IPS-NIHi7 (cell line): ENCODE measurements at regions not wholly inside any gene's neighbourhood (a gene's known extent, or its start where the extent isn't known, plus 50 kb on each side); places are given as distances from the start of the nearest gene placed in this dataset.

Experiments
- DNase-seq: peaks from one replicate; pipeline ENCODE4 v3.0.0; 2012; ENCODE audit warnings: mixed read lengths; ENCODE audit errors: extremely low spot score

DNA sequence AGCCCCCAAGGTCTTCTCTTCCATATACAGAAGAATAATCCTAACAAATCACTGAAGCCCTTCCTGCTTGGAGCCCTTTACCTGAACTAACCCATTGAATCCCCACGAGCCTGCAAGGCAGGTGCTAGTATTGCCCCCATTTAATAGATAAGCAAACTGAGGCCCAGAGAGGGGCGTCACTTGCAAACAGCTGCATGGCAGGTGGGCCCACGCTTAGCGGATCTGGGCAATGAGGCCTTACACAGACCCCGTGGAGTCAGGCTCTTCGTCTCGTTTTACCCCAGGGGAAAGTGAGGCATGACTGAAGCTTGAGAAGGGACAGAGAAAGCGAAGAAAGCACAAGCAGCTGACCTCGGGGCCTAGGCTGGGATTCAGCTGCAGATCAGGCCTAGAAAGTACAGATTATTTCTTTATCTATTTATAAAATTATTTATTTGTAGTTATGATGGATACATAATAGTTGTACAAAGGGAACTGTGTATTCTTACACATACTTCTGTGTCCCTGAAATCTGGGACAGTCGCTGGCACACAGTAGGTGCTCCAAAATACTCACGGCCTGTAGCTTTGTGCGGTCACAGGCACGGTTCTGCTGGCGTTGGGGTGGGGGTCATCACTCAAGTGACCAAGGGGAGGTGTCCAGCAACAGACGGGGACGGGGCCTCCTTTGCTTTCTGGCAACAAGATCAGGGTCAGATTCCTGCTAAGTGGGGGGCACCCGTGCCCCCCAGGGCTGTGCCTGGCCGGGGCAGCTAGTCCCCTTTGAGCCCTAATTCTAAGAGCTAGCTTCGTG lies 223.2 kb upstream of the GSE1 start:
- no peak for DNase-seq

DNA sequence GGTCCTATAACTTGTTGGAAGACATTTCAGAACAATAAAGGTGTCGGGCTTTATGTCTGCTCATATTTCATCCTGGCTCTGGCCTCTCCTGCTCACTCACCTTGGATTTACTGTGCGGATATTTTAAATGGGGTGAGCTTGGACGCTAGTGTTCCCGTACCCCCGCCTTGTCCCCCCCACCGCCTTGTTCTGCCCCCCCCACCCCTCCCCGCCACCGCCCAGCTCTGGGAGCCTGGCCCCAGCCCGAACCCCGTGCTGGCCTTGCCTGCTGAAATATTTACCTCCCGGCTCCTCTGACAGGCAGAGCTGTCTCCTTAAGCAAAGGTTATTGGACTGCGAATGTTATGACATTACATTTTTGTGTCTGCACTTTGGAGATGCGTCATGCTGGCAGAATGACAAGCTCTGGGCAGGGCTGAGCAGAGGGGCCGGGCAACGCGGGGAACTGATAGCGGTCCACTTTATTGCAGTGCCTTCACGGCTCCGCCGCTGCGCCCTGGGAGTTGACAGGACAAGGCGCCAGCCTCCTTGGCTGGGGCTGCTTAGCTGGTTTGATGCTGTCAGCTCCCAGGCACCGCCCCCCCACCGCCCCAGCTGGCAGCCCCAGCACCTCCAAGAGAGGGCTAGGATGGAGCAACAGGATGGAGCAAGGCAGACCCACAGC lies 222.5 kb upstream of the GSE1 start:
- no peak for DNase-seq

DNA sequence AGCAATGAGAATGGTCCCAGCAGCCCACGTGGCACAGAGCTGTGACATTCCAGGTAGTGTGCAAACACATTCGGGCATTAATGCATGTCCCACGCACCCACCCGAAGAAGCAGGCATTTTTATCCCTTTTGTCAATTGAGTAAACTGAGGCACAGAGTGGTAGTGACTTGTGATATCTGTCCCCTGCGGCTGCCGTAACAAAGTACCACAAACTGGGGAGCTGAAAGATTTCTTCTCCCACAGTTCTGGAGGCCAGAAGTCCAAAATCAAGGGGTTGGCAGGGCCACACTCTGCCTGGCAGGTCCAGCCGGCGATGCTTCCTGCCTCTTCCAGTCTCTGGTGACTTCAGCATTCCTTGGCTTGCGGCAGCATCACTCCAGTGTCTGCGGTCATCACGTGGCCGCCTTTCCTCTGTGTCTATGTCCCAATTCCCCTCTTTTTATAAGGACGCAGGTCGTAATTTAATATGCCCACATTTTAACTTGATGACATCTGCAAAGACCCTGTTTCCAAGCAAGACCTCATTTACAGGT lies 221.9 kb upstream of the GSE1 start:
- no peak for DNase-seq

DNA sequence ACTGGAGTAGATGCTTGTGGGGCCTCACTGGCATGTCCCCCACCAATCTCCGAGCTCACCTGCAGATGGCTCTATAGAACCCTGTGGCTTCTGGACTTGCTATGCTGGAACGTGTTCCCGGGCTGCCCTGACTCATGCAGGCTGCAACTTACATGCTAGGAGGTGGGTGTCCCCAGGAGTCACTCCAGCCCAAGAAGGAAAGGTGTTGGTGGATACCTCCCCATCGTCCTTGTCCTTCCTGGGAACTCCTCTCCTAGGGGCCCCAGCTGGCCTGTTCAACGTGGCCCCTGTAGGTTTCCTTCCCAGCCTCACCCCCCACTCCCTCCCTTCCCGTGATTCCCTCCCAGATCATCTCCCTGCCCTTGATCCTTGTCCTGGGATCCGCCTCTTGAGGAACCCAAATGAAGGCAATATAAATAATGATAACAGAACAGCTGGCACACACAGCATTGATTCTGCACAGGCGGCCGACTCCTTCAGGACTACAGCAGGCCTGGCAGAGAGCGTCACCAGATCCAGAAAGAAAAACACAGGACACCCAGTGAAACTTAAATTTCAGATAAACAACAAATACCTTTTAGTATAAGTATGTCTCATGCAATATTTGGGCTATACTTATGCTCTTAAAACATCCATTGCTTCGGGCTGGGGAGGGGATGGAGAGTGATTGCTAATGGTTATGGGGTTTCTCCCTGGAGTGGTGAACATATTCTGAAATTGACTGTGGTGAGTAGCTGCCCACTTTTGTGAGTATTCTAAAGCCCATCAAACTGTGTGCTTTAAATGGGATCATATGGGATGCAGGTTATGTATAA lies 221.1 kb upstream of the GSE1 start:
- DNase-seq: no peak

DNA sequence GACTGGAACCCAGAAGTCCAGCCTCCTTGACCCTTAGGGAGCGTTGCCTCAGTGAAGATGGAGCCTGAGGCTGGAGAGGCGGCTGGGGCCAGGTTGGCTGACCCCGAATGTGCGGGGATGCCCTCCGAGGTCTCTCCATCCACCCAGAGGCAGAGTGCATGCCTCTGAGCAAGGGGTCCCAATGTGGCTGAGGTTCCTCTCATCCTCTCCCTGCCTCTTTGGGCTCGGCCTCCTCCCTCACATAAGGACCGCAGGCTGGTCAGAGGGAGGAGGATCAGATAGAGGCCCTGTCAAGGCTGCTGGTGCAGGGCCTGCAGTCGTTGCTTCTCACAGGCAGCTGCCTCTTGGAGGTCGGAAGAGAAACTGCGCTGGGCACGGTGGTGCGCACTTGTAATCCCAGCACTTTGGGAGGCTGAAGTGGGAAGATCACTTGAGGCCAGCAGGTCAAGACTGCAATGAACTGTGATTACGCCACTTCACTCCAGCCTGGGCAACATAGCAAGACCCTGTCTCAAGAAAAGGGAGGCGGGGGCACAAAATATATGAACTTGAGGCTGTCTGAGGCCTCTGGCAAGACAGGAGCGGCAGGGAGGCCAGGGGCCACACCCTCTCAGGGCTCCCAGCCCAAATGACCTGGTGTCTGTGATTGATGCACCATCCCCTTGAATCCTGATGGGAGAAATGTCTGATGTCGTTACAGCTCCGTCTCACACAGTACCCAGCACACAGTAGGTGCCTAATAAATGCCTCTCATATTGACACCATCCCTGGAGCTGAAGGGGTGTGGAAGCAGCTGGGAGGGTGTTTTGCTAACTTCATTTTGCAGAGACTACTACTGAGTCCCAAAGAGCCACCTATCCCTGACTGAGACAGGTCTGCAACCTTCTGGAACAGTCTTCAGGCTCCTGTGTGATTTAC lies 220.1 kb upstream of the GSE1 start:
- DNase-seq: no peak

DNA sequence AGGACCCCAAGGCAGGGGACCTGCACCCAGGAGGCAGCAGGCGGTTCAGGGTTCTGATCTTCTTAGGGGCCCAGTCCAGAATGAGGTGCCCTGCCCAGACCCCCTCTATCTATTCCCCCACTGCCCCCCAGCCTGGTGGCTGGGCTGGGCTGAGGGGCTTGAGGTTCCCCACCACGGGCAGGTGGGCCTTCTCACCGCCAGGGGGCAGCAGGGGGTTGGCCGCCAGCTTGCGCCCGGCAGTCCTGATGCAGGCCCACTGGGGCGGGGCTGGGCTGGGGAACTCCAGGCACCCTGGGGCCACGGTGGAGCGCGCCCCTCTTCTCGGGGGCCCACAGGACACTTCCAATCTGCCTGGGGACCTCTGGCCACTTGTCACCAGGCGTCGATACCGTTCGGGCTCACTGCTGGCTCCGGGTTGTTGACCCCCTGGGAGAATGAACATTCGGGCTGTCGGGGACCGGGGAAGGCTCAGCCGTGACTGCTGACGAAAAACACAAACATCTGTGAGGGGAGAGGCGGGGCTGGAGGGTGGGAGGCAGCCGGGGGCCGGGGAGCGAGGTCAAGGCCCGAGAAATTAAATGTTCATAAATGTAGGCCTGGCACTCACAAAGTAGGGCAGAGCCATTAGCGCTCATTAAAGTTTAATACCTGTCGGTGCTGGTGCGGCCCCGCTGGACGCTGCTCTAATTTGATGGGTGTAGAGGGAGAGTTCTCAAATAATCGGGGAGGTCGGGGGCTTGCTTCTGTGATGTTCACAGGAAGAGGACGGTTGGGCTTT lies 219.3 kb upstream of the GSE1 start:
- peak; percentile 96 for DNase-seq

DNA sequence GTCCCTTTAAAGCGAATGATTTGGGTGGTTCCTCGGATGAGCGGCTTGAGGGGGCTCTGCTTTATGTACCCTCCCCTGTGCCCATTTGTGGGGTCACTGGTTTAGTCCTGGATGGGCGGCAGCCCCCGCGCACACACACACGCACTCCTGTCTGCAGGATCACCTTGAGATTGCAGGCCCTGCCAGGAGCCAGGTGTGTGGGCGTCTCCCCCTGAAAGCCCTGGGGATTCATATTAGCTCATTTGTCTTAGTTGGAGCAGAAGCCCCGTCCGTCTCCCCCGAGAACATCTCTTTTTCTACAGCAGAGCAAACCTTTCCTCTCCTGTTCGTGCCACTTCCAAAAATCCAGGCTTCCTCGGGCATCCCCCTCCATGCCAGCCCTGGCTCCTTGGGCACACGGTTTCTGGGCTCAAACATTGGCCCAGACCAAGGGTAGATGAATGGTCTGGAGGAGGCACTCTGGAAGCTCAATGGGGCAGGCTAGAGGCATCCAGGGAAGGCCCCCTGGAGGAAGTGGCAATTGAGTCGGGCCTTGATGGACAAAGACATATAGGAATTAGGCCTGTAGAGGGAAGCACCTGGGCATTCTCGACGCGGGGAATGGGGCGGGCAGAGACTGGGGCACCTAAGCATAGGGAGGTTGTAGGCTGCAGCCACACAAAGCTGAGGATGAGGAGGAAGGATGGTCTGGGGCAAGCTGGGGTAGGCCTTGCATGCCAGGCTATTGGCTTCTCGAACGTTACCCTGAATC lies 218.5 kb upstream of the GSE1 start:
- DNase-seq: no peak

DNA sequence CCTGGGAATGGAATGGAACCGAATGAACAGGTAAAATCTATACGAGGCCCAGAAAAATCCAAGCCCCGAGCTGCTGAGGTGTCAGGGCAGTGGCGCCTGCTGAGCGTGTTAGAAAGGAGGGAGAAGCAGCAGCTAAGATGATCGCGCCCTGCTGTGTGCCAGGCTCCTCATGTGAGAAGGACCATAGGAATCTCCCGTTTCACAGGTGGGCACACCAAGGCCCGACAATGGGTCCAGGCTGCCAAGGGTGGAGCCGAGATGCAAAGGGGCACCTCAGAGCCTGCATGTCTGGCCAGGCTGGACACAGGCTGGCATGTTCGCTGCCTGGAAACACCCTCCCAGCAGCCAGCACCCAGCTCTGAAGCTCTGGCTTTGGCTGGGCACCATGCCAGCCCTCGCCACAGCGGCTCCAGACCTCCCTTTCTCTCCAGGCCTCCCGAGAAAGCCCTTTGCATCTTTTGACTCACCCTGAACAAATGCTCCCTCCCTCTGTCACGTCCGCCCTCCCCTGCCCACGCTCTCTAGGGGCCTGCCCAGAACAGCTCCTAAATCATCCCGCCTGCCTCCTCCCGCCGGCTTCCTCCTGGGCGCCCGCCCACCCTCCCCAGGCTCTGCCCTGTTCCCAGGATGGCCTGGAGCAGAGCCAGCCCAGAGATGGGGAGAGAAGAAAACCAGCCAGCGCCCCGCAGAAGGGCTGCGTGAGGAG lies 217.8 kb upstream of the GSE1 start:
- peak; percentile 67 for DNase-seq

DNA sequence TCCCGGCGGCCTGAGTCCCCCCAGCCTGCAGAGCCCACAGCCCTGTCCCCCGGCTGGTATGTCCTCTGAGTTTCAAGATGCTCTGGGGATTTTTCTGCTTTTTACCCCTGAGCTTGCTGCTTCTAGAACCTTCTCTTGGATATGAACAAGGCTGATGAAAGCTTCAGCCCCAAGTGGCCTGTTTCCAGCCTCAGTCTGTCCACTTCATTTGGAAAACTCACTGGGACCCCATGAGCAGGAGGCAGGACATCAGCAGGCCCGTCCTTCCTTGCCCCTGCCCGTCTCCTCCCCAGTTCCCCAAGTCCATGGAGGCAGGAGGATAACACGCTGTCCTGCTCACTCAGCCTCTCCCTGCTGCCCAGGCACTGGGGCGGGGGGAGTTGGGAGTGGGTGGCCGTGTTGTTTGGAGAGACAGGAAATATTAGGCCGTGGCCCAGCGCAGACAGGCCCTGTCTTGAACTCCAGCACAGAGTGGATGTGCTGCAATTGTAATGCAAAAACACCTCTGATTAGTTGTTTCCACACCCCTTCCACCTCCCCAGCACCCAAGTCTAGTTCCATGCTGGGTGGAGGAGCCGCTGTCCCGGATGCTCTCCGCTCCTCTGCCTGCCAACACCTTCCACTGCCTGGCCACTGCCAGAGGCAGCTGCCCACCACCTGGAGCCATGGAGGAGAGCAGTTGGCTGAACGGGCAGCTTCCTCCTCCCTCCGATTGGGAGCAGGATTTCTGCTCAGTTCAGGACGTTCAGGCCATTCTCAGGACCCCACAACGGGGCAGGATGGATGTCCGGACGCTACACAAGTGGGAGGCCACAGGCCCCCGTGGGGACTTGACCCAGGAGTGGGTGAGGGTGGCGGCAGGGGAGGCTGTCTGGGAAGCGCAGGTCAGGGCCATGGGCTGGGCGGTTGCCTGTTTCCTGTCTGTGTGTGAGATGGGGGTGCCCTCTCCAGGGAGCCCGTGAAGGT lies 216.9 kb upstream of the GSE1 start:
- DNase-seq: peak; percentile 43

DNA sequence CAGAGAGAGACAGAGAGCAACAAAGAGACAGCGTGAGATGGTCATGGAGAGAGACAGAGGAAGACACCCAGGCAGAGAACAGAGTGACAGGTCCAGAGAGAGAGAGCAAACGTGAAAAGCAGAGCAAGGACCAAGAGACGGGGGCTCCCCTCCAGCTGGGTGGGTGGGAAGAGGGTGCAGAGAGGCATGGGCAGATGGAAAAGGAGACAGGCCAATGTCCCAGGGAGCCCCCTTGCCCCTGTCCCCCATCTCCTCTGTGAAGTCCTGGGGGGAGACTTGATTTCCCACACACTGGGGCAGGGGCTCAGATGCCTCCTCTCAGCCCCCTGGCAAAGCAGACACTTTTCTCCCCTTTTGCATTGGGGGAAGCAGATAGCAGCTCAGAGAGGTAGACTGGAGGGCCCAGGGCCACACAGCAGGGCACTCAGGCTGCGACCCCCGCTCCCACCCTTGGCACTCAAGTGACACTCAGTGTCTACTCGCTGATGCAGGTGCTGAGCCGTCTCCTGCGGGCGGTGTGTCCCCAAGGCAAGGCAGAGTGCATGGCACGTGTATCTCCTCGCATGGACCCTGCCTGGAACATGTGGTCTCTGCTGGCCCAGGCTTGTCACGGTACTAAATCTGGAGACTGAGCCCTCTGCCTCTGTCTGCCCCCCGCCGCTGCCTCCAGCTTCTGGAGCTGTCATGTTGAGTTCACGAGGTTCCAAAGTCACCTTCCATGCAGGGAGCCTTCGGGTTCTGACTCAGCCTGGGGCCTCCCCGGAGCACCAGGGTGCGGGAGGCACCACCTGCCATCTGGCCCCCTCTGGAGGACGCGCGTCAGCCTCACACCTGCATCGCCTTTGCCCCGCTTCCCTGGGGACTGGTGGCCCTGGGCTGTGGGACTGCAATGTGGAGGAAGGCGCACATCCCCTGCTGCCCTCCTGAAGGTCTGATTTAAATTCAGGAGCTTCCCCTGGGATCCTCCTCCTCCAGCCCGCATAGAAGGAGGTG lies 215.9 kb upstream of the GSE1 start:
- peak; percentile 37 for DNase-seq

DNA sequence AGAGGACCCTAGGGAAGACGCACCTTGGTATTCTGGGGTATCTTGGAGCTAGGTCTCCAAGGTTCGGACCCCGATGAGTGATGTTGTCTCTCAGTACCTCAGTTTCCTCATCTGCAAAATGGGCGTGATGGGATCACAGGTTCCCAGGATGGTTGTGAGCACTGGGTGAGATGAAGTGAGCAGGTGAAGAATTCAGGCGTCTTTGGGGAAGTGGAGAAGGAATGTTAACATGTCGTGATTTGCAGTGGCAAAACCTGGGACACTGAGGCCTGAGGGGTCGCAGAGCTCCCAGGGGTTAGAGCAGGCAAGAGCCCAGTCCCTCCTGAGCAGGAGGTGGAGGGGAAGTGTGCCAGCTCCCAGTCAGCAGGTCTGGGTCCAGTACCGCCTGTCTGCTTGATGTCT lies 215.1 kb upstream of the GSE1 start:
- no peak for DNase-seq

DNA sequence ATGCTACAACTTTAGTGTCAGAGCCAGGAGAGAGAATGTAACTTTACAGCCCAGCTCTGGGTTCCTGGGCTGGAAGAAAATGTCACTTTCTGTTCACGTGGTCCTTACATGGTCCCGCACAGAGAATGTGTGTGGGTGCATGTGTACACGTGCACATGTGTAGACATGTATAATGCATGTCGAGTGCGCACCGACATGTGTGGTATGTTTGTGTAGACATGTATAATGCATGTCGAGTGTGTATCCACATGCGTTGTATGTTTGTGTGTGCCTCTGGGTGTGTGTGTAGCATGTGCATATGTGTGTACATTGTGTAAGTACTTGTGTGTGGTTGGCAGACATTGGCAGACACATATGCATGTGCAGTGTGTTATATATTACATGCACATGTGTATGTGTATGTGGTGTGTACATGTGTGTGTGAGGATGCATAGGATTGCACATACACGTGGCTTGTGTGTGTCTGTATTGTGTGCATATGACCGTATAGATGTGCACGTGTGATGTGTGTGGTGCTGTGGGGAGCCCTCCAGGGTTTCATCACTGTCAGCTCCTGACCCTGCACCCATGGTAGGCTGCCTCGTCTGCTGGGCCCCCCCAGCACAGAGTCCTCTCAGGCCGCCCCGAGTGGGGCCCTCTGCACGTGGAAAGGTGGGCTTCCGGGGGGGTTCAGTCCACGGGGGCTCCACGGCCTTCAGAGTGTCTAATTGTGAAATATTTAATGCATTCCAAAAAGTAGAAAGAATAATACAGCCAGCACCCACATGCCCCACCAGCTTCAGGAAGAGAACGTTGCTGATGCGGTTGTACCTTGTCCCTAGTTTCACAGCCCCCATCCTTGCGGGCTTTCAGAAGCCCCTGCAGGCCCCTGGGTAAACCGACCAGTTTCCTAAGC lies 214.2 kb upstream of the GSE1 start:
- no peak for DNase-seq

DNA sequence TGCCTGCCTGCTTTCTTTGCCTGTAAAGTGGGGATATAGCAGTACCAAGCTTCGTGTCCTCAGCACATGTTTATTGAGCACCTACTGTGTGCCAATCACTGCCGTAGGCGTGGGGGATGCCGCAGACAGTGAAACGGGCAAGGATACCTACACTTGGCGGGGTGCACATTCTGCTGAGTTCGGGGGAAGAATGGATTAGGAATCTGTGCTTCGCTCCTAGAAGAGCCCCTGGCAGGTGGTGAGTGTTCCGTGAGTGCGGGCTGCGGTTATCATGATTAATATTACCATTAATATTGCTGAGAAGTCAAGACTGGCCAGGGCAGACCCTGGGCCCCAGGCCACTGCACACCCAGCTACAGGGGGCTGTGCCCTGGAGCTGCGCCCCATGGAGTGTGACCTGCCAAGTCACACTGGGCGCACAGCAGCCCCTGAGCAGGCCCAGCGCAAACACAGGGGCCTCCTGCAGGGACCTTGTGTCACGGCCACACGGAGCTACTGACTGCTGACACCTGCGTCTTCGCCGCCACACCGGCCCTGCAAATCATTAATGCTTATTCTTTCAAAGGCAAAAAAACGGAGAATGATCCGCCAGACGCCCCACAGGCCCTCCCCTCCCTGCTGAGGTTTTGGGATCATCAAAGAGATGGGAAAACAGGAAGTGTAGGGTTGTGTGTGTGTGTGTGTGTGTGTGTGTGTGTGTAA lies 213.4 kb upstream of the GSE1 start:
- DNase-seq: no peak

DNA sequence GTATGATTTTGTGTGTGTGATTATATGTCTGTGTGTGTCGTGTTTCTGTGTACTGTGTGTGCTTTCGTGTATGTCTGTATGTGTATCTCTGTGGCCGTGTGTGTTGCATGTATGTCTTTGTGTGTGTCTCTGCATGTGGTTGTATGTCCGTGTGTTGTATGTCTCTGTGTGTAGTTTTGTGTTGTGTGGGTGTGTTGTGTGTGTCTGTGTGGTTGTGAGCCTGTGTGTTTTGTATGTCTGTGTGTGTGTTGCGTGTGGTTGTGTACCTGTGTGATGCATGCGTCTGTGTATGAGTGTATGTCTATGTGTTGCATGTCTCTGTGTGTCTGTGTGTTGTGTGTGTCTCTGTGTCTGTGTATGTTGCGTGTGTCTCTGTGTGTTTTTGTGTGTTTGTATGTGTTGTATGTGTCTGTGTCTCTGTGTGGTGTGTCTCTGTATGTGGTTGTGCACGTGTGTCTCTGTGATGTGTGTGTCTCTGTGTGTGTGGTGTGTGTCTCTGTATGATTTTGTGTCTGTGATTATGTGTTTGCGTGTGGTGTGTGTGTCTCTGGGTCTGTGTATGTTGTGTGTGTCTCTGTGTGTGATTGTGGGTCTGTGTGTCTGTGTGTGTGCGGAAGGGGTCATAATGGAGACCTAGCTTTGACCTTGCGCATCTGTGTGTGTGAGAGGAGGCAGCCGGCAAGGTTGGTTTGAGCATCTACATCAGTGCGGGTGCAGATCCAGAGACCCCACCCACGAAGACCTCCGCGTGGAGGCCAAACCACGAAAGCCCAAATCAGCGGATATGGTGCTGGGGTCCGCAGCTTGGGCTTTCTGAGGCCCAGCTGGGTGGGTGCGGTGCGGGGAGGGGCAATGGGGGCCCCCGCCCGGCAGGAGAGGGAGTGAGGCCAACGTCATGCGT lies 212.6 kb upstream of the GSE1 start:
- no peak for DNase-seq
